ENCODE measurements at regions not wholly inside any gene's neighbourhood (a gene's known extent, or its start where the extent isn't known, plus 50 kb on each side); places are given as distances from the start of the nearest gene placed in this dataset.

- Mint-ChIP-seq H3K36me3 (no peaks in the 10 kb centered on the region), H3K9me3 (peaks cover 11 to 17% of the 10 kb centered on the region in 2 donors), H3K27ac (no peak overlapping the region)
- ATAC-seq (no peak), DNase-seq (ENCODE audit: low spot score in 2 of 2) (no peak)
Observed at GRCh38 chr18:41126541-41127235, 828.3 kb upstream of the PIK3C3 start.

- ATAC-seq (no peak), DNase-seq (ENCODE audit: low spot score in 2 of 2) (no peak)
- H3K9me3 Mint-ChIP-seq, result peaks cover 11 to 19% of the 10 kb centered on the region in 2 donors
- H3K36me3 Mint-ChIP-seq, result no peaks in the 10 kb centered on the region
- H3K27ac Mint-ChIP-seq, result no peak overlapping the region
Observed at GRCh38 chr18:41121116-41121826, 833.8 kb upstream of the PIK3C3 start.

GRCh38 chr18:41119031-41119430, 836.0 kb upstream of the PIK3C3 start:
- Mint-ChIP-seq H3K27ac (no peak overlapping the region), H3K9me3 (peaks cover 13 to 25% of the 10 kb centered on the region in 2 donors), H3K36me3 (peaks cover 0 to 4% of the 10 kb centered on the region in 2 donors)
- ATAC-seq, result no peak
- DNase-seq (ENCODE audit: low spot score in 2 of 2), result no peak

DNA sequence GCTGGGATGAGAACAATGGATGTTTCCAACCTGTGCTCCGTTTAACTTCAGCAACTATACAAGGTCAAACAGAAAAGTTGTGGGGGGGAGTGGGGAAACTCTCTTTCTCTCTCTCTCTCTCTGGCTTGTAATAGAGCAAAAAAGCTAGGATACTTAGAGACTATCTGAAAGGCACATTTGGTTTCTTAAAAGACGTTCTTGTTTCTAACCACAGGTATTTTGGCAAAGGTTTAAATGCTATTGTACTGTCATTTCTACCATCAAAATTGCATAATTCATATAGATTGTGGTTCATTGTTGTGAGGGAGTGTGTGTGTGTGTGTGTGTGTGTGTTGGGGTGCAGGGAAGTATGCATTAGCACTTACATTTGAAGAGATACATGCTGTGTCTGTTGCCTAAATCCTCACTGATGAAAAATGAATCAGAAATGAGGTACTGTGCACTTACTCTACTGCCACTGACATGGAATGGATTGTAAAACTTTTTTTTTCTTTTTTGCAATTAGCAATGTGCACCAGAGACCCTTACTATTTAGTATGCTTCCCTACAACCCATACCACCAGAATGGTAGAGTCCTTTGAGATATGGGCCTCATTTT, 841.0 kb upstream of the PIK3C3 start:
- Mint-ChIP-seq H3K9me3 (peaks cover 27 to 39% of the 10 kb centered on the region in 2 donors), H3K36me3 (peaks cover 0 to 4% of the 10 kb centered on the region in 2 donors), H3K27ac (no peak overlapping the region)
- ATAC-seq, result no peak
- DNase-seq (ENCODE audit: low spot score in 2 of 2), result no peak

GRCh38 chr18:41099451-41099850, 855.6 kb upstream of the PIK3C3 start:
- peaks cover 0 to 6% of the 10 kb centered on the region in 2 donors for H3K36me3 Mint-ChIP-seq
- DNase-seq (ENCODE audit: low spot score in 2 of 2), result no peak
- no peak for ATAC-seq
- no peak overlapping the region for H3K27ac Mint-ChIP-seq
- peaks cover 10 to 28% of the 10 kb centered on the region in 2 donors for H3K9me3 Mint-ChIP-seq

GRCh38 chr18:41096504-41096903, 858.5 kb upstream of the PIK3C3 start:
- ATAC-seq (no peak), DNase-seq (ENCODE audit: low spot score in 2 of 2) (no peak)
- Mint-ChIP-seq H3K9me3 (peaks cover 15 to 30% of the 10 kb centered on the region in 2 donors), H3K36me3 (peaks cover 0 to 6% of the 10 kb centered on the region in 2 donors), H3K27ac (no peak overlapping the region)

DNA sequence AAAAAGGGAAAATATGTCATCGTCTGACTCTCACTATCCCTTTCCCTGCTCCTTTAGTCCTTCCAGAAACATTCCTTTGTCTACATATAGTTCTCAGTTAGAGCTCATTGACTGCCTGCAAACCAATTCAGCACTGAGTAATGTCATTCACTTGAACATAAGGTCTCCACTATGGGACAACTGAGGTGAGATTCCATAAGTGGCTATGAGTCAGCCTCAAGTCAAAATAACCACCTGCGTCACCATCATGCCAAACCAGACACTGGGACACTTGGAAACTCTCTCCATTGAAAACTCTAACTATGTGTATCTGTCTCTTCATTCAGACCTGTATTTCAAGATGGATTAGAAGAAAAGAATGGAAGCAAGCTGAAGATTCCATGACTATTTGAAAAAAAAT, 878.0 kb upstream of the PIK3C3 start:
- Mint-ChIP-seq H3K36me3 (no peaks in the 10 kb centered on the region), H3K27ac (no peak overlapping the region), H3K9me3 (peaks cover 8 to 19% of the 10 kb centered on the region in 2 donors)
- no peak for ATAC-seq
- no peak for DNase-seq (ENCODE audit: low spot score in 2 of 2)

GRCh38 chr18:41075212-41075611, 879.8 kb upstream of the PIK3C3 start:
- Mint-ChIP-seq H3K36me3 (no peaks in the 10 kb centered on the region), H3K27ac (no peak overlapping the region), H3K9me3 (peaks cover 8 to 20% of the 10 kb centered on the region in 2 donors)
- ATAC-seq (no peak), DNase-seq (ENCODE audit: low spot score in 2 of 2) (no peak)

- Mint-ChIP-seq H3K27ac (no peak overlapping the region), H3K9me3 (peaks cover 15 to 17% of the 10 kb centered on the region in 2 donors), H3K36me3 (no peaks in the 10 kb centered on the region)
- DNase-seq (ENCODE audit: low spot score in 2 of 2), result no peak
- ATAC-seq, result no peak
Observed at GRCh38 chr18:41073372-41073954, 881.6 kb upstream of the PIK3C3 start.

GRCh38 chr18:41072946-41073345, 882.1 kb upstream of the PIK3C3 start:
- Mint-ChIP-seq H3K36me3 (no peaks in the 10 kb centered on the region), H3K9me3 (peaks cover 11 to 12% of the 10 kb centered on the region in 2 donors), H3K27ac (no peak overlapping the region)
- ATAC-seq (no peak), DNase-seq (ENCODE audit: low spot score in 2 of 2) (no peak)

- ATAC-seq (no peak), DNase-seq (ENCODE audit: low spot score in 2 of 2) (no peak)
- Mint-ChIP-seq H3K9me3 (peaks cover 9 to 11% of the 10 kb centered on the region in 2 donors), H3K36me3 (no peaks in the 10 kb centered on the region), H3K27ac (no peak overlapping the region)
Observed at GRCh38 chr18:41071826-41072225, 883.2 kb upstream of the PIK3C3 start.

DNA sequence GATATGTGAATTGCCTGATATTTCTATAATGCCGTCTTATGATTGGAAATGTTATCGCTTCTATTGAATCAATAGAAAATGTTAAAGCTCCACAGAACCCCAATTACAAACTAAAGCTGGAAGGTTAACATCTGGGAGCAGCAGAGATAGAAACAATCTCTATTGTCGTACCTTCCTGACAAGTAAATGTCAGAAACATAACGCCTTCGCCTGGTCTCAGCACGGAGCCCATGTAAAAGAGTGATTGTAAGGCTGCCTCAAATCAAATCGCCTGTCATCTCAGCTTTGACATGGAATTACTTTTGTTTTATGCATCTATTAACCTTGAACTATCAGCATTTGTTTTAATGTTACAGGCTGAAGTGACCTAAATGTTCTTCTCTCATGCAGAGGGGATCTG, 885.9 kb upstream of the PIK3C3 start:
- Mint-ChIP-seq H3K9me3 (peaks cover 6 to 9% of the 10 kb centered on the region in 2 donors), H3K27ac (no peak overlapping the region), H3K36me3 (no peaks in the 10 kb centered on the region)
- no peak for ATAC-seq
- no peak for DNase-seq (ENCODE audit: low spot score in 2 of 2)

DNA sequence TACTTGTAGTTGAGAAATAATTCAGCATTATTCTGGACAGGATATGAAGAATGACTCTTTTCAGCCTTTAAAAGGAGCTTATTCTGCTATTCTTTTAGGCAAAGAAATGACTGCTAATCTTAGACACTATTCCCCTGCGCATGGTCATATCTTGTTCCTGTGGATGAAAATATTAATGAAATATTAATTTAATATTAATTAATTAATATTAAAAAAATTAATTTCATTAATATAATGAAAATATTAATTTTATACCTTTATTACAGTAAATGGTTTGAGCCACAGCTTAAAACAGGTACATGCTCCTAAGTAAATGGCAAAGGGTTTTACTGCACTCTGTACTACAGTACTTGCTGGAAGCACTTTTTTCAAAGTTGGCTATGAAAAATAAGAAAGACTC, 890.1 kb upstream of the PIK3C3 start:
- Mint-ChIP-seq H3K9me3 (peaks cover 10 to 13% of the 10 kb centered on the region in 2 donors), H3K36me3 (no peaks in the 10 kb centered on the region), H3K27ac (no peak overlapping the region)
- ATAC-seq, result no peak
- no peak for DNase-seq (ENCODE audit: low spot score in 2 of 2)

DNA sequence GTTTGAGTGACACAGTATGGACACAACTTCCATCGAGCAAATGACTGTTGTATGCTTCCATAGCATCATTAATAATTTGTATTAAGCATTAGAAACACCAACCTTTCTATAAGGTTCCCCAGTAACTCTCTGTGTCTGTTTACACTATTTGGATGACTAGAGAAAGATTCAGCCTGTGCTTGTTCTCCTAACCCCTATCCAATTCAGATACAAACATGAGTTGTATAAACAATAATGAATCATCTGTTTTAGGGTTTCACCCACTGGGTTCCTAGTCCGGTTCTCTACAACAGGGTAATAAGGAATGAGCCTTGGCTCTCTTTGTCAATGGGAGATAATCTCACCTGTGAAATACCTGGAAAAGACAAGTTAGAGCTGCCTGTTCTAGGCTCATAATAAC, 894.1 kb upstream of the PIK3C3 start:
- H3K36me3 Mint-ChIP-seq, result no peaks in the 10 kb centered on the region
- DNase-seq (ENCODE audit: low spot score in 2 of 2) (no peak), ATAC-seq (no peak)
- H3K9me3 Mint-ChIP-seq, result peaks cover 16 to 23% of the 10 kb centered on the region in 2 donors
- no peak overlapping the region for H3K27ac Mint-ChIP-seq

- no peak overlapping the region for H3K27ac Mint-ChIP-seq
- no peak for DNase-seq (ENCODE audit: low spot score in 2 of 2)
- ATAC-seq, result no peak
- H3K36me3 Mint-ChIP-seq, result peaks cover 0 to 5% of the 10 kb centered on the region in 2 donors
- H3K9me3 Mint-ChIP-seq, result peaks cover 16 to 25% of the 10 kb centered on the region in 2 donors
Observed at GRCh38 chr18:41059126-41059415, 896.0 kb upstream of the PIK3C3 start.

DNA sequence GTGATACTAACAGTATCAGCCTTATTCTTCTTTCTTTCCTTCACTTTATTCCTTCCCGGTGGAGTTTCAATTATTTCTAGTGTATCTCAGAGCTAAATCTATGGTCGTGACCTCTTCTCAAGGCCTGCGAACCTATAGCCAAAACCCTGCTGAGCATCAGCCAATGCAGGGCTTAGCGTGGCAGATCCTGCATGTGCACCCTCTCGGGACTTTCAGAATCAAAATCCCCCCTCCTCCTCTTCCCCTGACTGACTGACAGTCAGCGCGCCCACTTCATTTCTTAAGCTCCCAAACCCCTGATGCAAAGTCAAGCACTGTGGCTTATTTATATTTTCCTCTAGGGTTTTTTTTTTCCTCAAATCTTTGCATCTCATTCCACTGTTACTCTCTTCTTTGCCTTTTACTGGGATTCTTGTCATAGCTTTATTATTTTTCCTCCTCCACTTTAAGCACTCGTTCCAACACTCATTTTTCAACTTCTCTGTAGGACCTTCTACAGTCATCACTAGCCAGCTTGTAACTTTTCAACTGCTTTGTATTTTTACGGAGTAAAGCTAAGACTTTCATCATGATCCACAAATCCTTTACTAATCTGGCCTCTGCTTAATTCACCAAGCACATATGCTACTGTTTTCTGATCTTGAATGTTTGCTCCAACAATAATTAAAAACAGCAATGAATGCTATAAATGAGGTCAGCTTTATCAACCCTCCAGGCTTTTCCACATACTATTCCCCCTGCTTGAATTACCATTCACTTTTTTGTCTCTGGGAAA, 896.5 kb upstream of the PIK3C3 start:
- H3K27ac Mint-ChIP-seq, result no peak overlapping the region
- H3K9me3 Mint-ChIP-seq, result peaks cover 20 to 28% of the 10 kb centered on the region in 2 donors
- H3K36me3 Mint-ChIP-seq, result peaks cover 0 to 10% of the 10 kb centered on the region in 2 donors
- ATAC-seq (no peak), DNase-seq (ENCODE audit: low spot score in 2 of 2) (no peak)

- no peak for ATAC-seq
- Mint-ChIP-seq H3K27ac (no peak overlapping the region), H3K9me3 (peaks cover 19 to 28% of the 10 kb centered on the region in 2 donors), H3K36me3 (peaks cover 0 to 12% of the 10 kb centered on the region in 2 donors)
- no peak for DNase-seq (ENCODE audit: low spot score in 2 of 2)
Observed at GRCh38 chr18:41052625-41053024, 902.4 kb upstream of the PIK3C3 start.

All from activated naive CD4-positive, alpha-beta T cell treated with anti-CD3 and anti-CD28 coated beads, Interleukin-2, amount 50 U/mL, for 72 hours (primary cell).